Gastrocnemius medialis (tissue), 4 donors: ENCODE measurements at regions not wholly inside any gene's neighbourhood (a gene's known extent, or its start where the extent isn't known, plus 50 kb on each side); places are given as distances from the start of the nearest gene placed in this dataset.

Experiments used
- ATAC-seq, 2 donors: fragments of 150-250 bp; one replicate each; pipeline ENCODE4 v1.9.1; 2016
- DNase-seq, 2 donors: peaks; one replicate each; pipeline ENCODE4 v3.0.0-alpha.2; 2019
- H3K27ac ChIP-seq, 4 donors: fragments of 200-600 bp; sonication (generic); 1 replicate in 1 of 4; 2 replicates in 3 of 4; pipeline ENCODE4 v1.5.1; 2016 to 2018; ENCODE audit warnings: mild to moderate bottlenecking in 2 of 4, moderate library complexity in 1 of 4
- H3K27me3 ChIP-seq, 3 donors: fragments of 200-600 bp; sonication (generic) in 2 of 3; 1 replicate in 1 of 3; 2 replicates in 2 of 3; pipeline versions ENCODE4 v1.5.1 to v1.6.0; 2016 to 2019; ENCODE audit warnings: mild to moderate bottlenecking in 1 of 3, moderate library complexity in 1 of 3
- H3K36me3 ChIP-seq, 2 donors: fragments of 200-600 bp; sonication (generic) in 1 of 2; one replicate each; pipeline ENCODE4 v1.5.1; 2017 to 2018
- H3K4me1 ChIP-seq, 2 donors: fragments of 200-600 bp; sonication (generic) in 1 of 2; one replicate each; pipeline ENCODE4 v1.5.1; 2016 to 2017; ENCODE audit warnings: mild to moderate bottlenecking in 2 of 2
- H3K4me3 ChIP-seq, 4 donors: fragments of 200-600 bp; sonication (generic) in 3 of 4; 1 replicate in 1 of 4; 2 replicates in 3 of 4; pipeline ENCODE4 v1.5.1; 2016 to 2019; ENCODE audit warnings: mild to moderate bottlenecking in 2 of 4
- H3K9me3 ChIP-seq, 3 donors: fragments of 200-600 bp; sonication (generic) in 2 of 3; 1 replicate in 1 of 3; 2 replicates in 2 of 3; pipeline ENCODE4 v1.5.1; 2016 to 2019
- CTCF ChIP-seq, 5 experiments: fragments of 450-650 bp in 3 of 5; fragments of 200-600 bp in 2 of 5; sonication (generic) in 2 of 5; IDR thresholded peaks in 4 of 5; conservative IDR thresholded peaks in 1 of 5; 1 replicate in 4 of 5; 2 replicates in 1 of 5; pipeline ENCODE4 v1.5.1; 2016 to 2019; ENCODE audit warnings: antibody characterized with exemption in 5 of 5, mild to moderate bottlenecking in 3 of 5, moderate library complexity in 3 of 5
- POLR2A ChIP-seq, 2 donors: fragments of 450-650 bp; IDR thresholded peaks; one replicate each; pipeline ENCODE4 v1.6.1; 2017; ENCODE audit warnings: antibody characterized with exemption in 2 of 2, mild to moderate bottlenecking in 2 of 2, moderate library complexity in 2 of 2
- in situ Hi-C, 4 donors: fragments of 200-750 bp; cut with MboI; loops; one replicate each; pipeline versions ENCODE4 v1.15.0 to v1.8.0; 2017; ENCODE audit warnings: low sequenced_read_pairs in 4 of 4
- intact Hi-C: fragments of 100-400 bp; cut with DNase I; formaldehyde crosslinking; loops from one replicate; pipeline ENCODE4 v1.15.1; 2023; ENCODE audit warnings: low total_unique reads

GRCh38 chr2:217681791-217682190 lies 321.0 kb downstream of the TNS1 start:
- H3K4me3 ChIP-seq, result no peak overlapping the region
- DNase-seq, result no peak
- H3K9me3 ChIP-seq, result no peaks in the 10 kb centered on the region
- TF ChIP-seq CTCF (IDR thresholded peaks at IDR 0.05 in 4 of 5, conservative IDR thresholded peaks at IDR 0.05 in 1 of 5), result no peak
- no peak for TF ChIP-seq POLR2A (IDR thresholded peaks at IDR 0.05)
- H3K4me1 ChIP-seq, result peaks cover 2 to 6% of the 10 kb centered on the region in 2 donors
- H3K27me3 ChIP-seq, result no peaks in the 10 kb centered on the region
- in situ Hi-C loops (no loop called here), intact Hi-C loops (no loop called here)
- ATAC-seq, result peak; percentile 35 to 43
- no peaks in the 10 kb centered on the region for H3K36me3 ChIP-seq
- peak overlapping the region in 3 of 4 donors; percentile 29 to 36 (median 33) for H3K27ac ChIP-seq

GRCh38 chr2:217680381-217680780 lies 322.4 kb downstream of the TNS1 start:
- H3K4me1 ChIP-seq, result peaks cover 0 to 2% of the 10 kb centered on the region in 2 donors
- intact Hi-C loops (no loop called here), in situ Hi-C loops (no loop called here)
- no peak overlapping the region for H3K27ac ChIP-seq
- no peaks in the 10 kb centered on the region for H3K27me3 ChIP-seq
- no peak overlapping the region for H3K4me3 ChIP-seq
- ATAC-seq (no peak), DNase-seq (no peak)
- H3K9me3 ChIP-seq, result no peaks in the 10 kb centered on the region
- TF ChIP-seq POLR2A (IDR thresholded peaks at IDR 0.05), result no peak
- TF ChIP-seq CTCF (IDR thresholded peaks at IDR 0.05 in 4 of 5, conservative IDR thresholded peaks at IDR 0.05 in 1 of 5), result no peak
- no peaks in the 10 kb centered on the region for H3K36me3 ChIP-seq

GRCh38 chr2:217673627-217674026 lies 329.2 kb downstream of the TNS1 start:
- no peaks in the 10 kb centered on the region for H3K36me3 ChIP-seq
- ATAC-seq (no peak), DNase-seq (no peak)
- H3K4me3 ChIP-seq, result no peak overlapping the region
- no peaks in the 10 kb centered on the region for H3K27me3 ChIP-seq
- no peak for TF ChIP-seq CTCF (IDR thresholded peaks at IDR 0.05 in 4 of 5, conservative IDR thresholded peaks at IDR 0.05 in 1 of 5)
- intact Hi-C loops (no loop called here), in situ Hi-C loops (no loop called here)
- no peak overlapping the region for H3K27ac ChIP-seq
- no peaks in the 10 kb centered on the region for H3K9me3 ChIP-seq
- H3K4me1 ChIP-seq, result no peaks in the 10 kb centered on the region

- no peaks in the 10 kb centered on the region for H3K9me3 ChIP-seq
- peaks cover 0 to 3% of the 10 kb centered on the region in 2 donors for H3K4me1 ChIP-seq
- in situ Hi-C loops, result no loop called here
- H3K4me3 ChIP-seq, result no peak overlapping the region
- no peaks in the 10 kb centered on the region for H3K27me3 ChIP-seq
- no peak overlapping the region for H3K27ac ChIP-seq
- no peak for TF ChIP-seq CTCF (IDR thresholded peaks at IDR 0.05 in 4 of 5, conservative IDR thresholded peaks at IDR 0.05 in 1 of 5)
- intact Hi-C loops, result no loop called here
- H3K36me3 ChIP-seq, result no peaks in the 10 kb centered on the region
- no peak for ATAC-seq
- DNase-seq, result no peak
Measured at GRCh38 chr2:217672472-217672871, 330.3 kb downstream of the TNS1 start.

- H3K4me1 ChIP-seq, result peaks cover 0 to 3% of the 10 kb centered on the region in 2 donors
- no peaks in the 10 kb centered on the region for H3K9me3 ChIP-seq
- intact Hi-C loops, result no loop called here
- in situ Hi-C loops, result no loop called here
- H3K36me3 ChIP-seq, result no peaks in the 10 kb centered on the region
- peak overlapping the region in 1 of 4 donors; percentile 51 for H3K27ac ChIP-seq
- no peaks in the 10 kb centered on the region for H3K27me3 ChIP-seq
- DNase-seq (no peak), ATAC-seq (no peak)
- no peak overlapping the region for H3K4me3 ChIP-seq
- TF ChIP-seq POLR2A (IDR thresholded peaks at IDR 0.05) (no peak), CTCF (IDR thresholded peaks at IDR 0.05 in 4 of 5, conservative IDR thresholded peaks at IDR 0.05 in 1 of 5) (no peak)
Measured at GRCh38 chr2:217671871-217672270, 330.9 kb downstream of the TNS1 start.
